HS-27A (cell line): ENCODE measurements at regions not wholly inside any gene's neighbourhood (a gene's known extent, or its start where the extent isn't known, plus 50 kb on each side); places are given as distances from the start of the nearest gene placed in this dataset.

Source experiments
- DNase-seq: peaks from one replicate; pipeline ENCODE4 v3.0.0-alpha.2; 2012; ENCODE audit warnings: low read depth, missing footprints

DNA sequence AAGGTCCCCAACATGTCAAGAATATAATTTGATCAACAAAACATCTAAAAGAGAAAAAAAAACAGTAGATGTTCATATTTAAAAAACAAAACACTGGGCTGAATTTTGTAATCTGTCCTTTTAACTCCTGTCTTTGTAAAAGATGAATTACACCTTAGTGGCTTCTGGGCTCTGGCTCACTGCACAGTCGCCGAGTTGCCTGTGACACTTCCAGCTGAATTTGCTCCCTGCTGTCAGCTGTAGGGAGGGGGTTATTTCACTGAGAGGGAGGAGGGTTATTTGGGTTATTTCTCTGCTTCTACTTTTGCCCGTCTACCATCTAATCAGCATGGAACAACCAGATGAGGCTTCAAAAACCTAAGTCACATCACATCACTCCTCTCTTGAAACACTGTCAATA is 193.0 kb upstream of the ZC3H12A start:
- no peak for DNase-seq

DNA sequence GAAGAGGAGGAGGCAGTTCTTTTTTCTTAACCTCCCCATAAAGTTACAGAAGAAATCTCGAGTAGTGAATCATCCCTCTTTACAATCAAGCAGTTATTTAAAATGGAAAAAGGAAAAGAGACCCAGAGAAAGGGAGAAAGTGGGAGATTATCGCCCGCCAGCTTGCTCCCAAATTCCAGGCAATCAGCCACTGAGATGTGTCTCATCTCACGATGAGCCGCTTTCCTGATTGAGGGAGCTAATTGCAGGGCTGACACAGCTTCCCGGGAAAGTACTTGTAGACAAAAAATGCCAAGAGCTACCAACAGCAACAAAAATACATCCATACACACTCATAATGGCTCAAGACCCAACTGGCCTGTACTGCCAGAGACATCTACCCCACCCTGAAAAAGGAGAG is 191.6 kb upstream of the ZC3H12A start:
- no peak for DNase-seq

DNA sequence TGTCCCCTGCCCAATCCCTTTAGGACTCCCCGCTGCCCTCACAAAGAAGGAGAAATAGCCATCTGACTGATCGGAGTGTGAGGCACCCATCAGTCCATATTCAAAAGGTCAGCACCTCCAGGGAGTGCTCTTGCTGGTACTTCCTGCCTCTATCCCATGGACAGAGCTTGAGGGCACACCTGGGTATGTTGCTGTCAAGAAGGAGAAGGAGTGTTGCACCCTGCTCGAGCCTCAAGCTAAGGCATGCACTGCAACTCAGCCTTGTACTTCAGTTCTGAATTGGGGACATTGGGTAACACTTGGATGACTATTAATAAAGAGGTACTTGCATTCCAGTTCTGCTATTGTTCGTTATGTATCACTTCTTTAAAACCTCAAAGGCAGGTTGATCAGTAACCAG is 190.3 kb upstream of the ZC3H12A start:
- DNase-seq, result no peak

DNA sequence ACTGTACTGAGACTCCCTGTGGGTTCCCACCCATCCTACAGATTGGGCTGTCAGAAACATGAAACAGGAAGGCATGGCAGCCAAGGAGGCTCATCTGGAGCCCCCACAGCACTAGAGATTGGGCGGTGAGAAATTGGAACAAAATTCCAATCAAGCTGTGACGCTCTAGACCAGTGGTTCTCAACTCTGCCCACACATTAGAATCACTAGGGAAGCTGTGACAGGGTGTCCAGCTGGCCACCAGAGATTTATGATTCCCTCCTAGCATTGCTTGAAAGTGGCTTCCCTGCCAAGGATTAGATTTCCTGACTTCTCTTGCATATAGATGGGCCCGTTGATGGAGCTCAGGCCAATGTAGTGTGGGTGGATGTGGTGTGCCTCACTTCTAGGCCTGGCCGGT is 187.5 kb upstream of the ZC3H12A start:
- DNase-seq, result no peak

GRCh38 chr1:37288900-37289299 is 185.5 kb upstream of the ZC3H12A start:
- no peak for DNase-seq

- no peak for DNase-seq
These were observed 183.7 kb upstream of the ZC3H12A start for GRCh38 chr1:37290718-37291117.

- no peak for DNase-seq
These were observed 181.6 kb upstream of the ZC3H12A start for GRCh38 chr1:37292789-37293188.

DNA sequence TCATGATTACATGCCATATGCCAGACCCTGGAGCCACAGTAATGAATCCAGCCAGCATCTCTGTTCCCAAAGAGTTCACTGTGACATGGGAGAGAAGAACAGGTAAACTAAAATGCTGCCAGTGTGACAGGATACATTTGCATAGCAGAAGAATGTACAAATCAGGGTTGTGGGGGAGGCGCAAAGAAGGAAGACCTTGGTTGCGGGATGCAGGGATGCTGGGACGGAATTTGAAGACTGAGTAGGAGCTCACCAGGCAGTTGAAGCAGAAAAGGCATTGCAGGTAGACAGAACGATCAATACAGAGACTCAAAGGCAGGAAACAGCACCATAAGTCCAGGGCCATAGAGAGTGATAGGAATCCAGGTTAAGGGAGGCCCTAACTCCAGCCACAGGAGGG is 180.3 kb upstream of the ZC3H12A start:
- no peak for DNase-seq

- DNase-seq, result no peak
These were observed 179.9 kb upstream of the ZC3H12A start for GRCh38 chr1:37294529-37294928.

DNA sequence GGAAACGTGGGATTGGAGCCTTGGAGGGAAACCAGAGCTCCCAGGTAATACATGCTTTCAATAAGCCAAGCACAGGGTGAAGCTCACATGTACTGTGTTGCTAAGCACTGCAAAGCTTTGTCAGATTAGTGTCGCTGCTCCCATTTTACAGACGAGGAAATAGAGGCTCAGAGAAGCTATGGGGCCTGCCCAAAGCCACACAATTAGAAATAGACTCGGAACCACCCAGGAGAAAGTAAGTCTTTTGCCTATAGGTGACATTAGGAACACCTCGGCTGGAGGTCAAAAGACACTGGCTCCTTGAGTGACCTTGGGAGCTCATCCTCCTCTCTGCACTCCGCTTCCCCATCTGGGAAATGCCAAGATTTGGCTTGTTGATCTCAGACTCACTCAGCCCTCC is 175.6 kb upstream of the ZC3H12A start:
- no peak for DNase-seq

DNA sequence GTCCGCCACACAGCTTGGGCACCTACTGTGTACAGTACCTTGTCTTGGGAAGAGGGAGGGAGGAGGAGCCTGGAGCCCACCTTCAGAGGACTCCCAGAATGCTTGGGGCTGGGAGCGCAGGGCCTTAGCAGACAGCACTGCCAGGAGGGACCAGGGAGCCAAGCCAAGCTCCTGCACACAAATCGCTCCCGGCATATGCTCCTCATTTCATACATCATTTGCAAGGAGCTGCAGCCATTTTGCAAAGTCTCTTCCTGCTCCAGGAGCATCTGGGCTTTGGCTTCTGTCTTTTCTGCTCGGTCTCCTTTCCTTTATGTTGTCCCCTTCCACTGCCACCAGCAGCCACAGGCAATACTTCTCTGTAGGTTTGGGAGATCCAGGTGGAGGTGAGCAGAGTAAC is 175.2 kb upstream of the ZC3H12A start:
- DNase-seq, result no peak

- no peak for DNase-seq
These were observed 170.4 kb upstream of the ZC3H12A start for GRCh38 chr1:37303884-37304574.

GRCh38 chr1:37305108-37305507 is 169.3 kb upstream of the ZC3H12A start:
- DNase-seq, result no peak

DNA sequence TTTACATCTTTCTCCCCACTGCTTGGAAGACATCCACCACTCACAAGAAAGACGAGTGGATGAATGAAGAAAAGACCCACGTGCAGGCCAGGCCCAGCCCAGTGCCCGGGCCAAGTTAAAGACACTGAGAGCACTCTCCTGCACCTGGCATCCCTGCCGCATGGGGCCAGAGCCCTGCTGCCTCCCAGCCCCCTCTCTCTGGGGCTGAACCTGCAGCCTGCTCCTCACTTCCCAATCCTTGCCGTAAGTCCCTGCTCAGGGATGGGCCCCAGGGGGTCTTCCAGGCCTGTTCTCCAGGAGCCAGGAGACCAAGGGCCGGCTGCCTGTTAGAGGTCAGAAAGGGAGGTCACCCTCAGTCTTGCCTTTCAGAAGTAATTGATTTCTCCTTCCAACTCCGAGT is 168.5 kb upstream of the ZC3H12A start:
- DNase-seq, result no peak

- DNase-seq, result no peak
These were observed 167.9 kb upstream of the ZC3H12A start for GRCh38 chr1:37306461-37306860.

DNA sequence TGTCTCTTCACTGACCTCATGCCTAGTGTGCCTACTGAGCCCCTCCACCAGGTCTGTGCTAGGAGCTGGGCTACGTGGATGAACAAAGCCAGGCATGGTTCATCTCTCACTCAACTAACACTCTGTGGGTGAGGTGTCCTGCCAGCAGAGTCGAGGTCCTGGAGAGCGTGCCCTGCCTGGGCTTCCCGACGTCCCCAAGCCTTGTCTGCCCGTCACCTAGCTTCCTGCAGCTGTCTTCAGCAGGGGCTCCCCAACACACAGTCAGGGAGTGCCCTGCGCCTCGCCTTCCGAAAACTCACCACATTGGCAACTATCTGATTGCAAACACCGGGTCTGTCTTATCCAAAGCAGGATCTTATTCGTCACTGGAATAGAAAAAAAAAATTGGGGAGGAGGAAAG is 167.5 kb upstream of the ZC3H12A start:
- DNase-seq, result no peak

GRCh38 chr1:37308031-37308960 is 166.1 kb upstream of the ZC3H12A start:
- DNase-seq, result no peak

DNA sequence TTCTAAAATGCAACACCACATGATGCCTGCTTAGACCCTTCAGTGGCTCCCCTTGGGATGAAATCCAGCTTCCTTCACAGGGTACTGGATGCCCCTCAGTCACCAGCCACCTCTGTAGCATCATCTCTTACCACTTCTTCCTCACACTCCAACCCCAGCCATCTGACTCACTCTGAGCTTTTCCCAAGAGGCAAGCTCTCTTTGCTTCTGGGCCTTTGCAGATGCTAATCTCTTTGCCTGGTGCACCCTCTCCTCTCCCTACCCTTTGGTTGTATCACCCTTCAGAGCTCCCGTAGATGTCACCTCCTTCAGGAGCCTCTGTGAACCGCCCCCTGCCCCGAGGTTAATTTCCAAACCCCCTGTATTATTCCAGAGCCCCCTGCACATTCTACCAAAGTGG is 164.8 kb upstream of the ZC3H12A start:
- no peak for DNase-seq

GRCh38 chr1:37310064-37310463 is 164.3 kb upstream of the ZC3H12A start:
- DNase-seq, result no peak

GRCh38 chr1:37315371-37315846 is 159.0 kb upstream of the ZC3H12A start:
- DNase-seq, result no peak

DNA sequence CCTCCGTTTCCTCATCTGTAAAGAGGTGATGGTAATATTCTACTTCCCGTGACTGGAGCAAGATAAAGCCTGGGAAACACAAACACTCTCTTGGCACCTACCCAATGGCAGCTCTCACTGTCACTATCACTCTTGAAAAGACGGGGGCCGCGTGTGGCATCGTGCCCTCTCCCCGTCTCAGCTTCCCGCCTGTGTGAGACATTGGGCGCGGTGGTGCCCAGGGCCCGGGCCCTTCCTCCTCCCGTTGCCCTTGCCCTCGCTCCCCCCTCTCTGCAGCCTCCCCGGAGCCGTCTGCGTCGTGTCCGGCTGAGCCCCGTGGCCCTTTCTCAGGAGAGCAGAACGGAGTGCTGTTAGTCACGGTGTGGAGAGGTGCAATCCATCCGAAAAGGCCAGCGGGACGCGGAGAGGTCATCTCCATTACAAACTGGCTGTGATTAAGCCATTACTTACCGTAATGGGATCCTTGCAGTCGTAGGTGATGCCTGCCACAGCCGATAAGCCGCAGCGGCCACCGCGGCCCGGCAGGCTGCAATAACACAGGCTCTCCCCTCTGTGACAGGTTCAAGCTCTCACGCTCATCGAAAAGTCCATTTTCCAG is 156.4 kb upstream of the ZC3H12A start:
- DNase-seq, result no peak

DNA sequence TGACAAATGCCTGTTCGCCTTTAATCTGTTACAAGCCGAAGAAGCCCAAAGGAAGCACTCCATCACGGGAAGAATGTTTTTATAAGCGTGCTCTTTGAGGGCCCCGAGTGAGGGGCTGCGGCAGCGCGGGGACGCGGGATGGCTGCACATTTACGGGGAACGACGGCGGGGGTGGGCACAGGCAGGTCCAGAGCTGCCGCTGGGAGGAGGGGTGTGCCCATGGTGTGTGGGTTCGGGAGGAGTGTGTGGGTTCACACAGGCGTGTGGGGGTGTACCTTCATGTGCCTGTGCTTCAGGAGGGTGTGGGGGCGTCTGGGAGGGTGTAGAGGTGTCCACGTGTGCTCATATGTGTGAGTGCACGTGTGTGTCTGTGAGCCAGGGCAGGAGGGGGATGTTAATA is 155.9 kb upstream of the ZC3H12A start:
- no peak for DNase-seq

GRCh38 chr1:37319284-37319683 is 155.1 kb upstream of the ZC3H12A start:
- DNase-seq, result no peak
